GM18508 (cell line): ENCODE measurements at regions not wholly inside any gene's neighbourhood (a gene's known extent, or its start where the extent isn't known, plus 50 kb on each side); places are given as distances from the start of the nearest gene placed in this dataset.
"Not testable (repeated sequence)": the region's sequence is repeated elsewhere in the genome, so short reads cannot be mapped to it uniquely, and the experiment has no call there.

ENCODE experiments used
- ATAC-seq: cut with Tn5 transposase; IDR thresholded peaks from one replicate; pipeline ENCODE4 v1.9.1; 2021; ENCODE audit warnings: moderate number of reproducible peaks; ENCODE audit not compliant: insufficient read depth, unreplicated experiment

DNA sequence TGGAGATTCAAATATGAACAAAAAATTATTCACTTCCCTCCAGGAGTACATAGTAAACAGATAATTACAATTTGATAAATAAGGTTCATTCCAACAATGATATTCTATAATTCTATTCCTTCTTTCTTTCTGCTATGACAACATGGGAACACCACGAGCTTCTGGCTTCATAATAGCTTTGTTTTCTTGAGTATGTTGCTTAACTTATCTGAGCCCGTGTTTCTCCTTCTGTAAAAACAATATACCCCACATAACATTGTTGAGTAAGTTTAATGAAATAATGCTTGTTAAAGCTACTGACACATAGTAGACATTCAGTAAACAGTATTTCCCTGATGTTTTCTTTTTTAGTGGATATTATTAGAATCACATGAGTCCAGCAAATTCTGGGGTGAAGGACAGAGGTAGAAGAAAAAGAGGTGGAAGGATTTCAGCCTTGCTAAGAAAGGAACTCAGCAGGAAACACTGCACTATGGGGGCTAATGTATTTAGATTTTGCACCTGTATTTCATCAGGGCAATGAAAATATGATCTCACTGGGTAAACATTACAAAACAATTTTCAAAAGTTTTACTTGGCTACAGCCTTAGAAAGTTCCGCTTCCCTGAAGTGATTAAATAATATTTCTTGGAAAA lies 430.8 kb upstream of the C1orf87 start:
- no peak for ATAC-seq

DNA sequence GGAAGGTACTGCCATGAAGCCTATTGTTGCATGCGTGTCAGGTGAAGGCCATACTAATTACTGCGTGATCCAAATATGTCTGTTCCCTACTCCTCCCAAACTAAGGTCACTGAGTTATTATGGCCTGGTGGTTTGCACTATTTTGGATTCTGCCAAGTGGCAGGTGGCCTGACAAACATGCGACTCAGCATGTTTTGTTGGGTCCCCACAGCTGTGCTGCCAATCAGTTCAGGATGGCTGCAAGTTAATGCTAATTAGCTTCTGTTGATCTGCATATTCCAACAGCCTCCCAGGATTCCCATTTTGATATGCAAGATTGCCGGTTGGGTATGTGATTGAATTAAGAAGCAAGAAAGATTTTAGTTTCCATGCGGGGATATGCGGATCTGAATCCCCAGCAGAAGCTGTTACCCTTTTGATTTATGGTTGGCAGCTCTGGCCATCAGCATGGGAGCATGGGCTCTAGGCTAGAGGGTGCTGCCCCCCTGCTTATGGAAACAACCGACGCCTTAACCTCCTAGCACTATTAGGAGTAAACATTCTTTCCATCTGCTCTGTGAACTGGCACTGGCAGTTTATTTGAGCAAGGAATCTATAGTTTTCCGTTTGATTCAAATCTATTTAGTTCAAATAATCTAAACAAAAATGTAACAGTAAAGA lies 429.8 kb upstream of the C1orf87 start:
- ATAC-seq = no peak

DNA sequence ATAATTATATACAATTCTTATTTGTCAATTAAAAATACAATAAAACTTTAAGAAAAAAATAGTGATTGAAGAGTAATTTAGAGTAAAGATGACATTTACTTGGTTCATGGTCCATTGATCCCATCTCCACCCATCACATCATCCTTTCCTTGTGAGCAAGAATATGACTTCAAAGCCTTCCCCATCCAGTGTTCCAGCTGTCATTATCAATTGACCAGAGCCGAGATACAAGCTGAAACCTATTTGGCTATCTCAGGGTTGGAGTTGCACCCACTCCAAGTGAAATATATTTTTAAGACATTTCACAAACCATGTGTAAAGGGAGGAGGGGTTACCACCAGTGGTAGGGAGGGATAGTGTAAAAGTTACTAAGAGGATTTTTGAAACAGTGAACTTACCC lies 428.9 kb upstream of the C1orf87 start:
- ATAC-seq = no peak

DNA sequence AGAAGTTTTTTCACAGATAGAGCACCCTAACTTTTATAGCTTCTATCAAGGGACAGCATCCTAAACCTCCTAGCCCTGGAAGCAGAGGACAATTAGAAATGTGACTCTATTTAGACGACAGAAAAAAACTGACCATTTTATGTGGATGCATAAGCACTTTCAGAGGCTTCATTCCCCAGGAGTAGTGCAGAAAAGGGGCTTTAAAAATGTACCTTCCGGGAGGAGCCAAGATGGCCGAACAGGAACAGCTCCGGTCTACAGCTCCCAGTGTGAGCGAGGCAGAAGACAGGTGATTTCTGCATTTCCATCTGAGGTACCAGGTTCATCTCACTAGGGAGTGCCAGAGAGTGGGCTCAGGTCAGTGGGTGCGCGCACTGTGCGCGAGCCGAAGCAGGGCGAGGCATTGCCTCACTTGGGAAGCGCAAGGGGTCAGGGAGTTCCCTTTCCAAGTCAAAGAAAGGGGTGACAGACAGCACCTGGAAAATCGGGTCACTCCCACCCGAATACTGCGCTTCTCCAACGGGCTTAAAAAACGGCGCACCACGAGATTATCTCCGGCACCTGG lies 416.4 kb upstream of the C1orf87 start:
- not testable (repeated sequence) for ATAC-seq

DNA sequence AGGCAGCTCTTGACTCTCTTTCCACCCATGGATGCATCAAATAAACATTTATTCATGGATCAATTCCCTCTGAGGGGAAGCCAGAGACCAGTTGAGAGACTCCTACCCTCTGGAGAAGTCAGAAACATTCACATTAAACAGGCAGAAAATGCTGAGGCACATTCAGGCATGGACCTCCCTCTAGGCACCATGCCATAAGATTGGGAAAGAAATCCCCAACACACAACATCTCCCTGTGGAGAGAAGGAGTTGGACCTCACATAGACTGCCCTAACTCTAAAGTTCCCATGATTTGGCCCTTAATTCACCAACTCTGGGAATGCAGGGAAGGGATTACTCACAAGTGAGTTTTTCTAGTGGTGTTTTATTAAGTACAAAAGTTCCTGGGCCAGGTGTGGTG lies 415.3 kb upstream of the C1orf87 start:
- ATAC-seq = no peak

DNA sequence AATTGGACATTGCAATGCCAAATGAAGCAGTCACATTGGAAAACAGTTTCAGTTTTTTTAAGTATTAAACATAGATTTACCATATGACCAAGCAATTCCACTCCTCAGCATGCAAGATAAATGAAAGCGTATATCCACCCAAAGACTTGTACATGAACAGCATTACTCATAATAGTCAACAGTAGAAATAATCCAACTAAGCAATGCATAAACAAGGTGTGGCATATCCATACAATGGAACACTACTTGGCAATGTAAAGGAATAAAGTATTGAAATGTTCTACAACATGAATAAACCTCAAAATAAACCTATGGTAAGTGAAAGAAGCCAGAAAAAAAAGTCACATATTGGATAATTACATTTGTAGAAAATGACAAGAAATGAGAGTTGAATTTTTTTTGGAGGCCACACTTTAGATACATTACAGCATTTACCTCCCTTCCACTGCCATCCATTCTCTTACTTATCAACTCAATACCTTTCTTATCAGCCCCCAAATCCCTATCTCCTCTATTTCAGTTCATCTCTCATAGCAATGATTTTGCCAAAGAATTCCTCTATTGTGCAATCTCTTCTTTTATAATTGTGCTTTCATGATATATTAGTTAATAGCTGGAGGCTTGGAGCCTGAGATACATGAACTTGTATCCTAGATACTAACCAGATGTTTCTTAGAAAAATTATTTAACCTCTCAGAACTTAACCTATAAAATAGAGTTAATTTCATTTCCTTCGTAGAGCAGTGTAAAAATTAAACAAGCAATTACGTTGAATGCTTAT lies 414.2 kb upstream of the C1orf87 start:
- ATAC-seq = no peak

DNA sequence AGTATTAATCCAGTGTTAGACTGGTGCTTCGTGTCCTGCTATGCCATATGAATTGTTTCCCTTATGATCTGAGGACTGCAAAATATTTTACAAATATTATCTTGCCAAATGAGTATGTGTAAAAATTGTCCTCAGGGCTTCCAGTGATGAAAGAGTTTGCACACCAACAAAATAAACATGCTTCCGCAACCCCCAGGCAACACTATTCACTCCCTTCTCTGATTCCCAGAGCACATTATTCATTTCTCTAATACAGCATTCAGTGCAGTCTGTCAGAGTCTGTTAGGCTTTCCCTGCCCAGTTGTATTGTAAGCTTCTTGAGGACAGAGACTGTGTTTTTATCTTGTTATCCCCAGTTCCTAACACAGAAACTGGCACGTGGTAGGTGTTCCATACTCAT lies 409.9 kb upstream of the C1orf87 start:
- ATAC-seq = no peak

DNA sequence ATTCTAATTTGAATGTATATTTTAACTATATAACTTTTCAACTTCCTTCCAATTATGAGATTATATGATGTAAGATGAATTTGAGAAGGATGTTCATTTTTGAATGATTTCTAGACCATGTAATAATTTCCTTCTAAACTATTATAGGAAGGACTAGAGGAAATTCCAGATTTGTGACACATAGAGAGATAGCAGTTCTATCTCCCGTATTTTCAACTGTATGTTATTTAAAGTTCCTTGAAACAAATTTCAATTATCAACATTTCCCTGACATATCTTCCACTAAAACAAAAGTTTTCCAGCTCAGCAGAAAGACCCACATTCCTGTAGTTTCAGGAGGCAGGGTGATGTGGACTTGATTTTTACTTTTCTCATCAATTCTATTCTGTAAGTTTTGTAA lies 396.7 kb upstream of the C1orf87 start:
- no peak for ATAC-seq

DNA sequence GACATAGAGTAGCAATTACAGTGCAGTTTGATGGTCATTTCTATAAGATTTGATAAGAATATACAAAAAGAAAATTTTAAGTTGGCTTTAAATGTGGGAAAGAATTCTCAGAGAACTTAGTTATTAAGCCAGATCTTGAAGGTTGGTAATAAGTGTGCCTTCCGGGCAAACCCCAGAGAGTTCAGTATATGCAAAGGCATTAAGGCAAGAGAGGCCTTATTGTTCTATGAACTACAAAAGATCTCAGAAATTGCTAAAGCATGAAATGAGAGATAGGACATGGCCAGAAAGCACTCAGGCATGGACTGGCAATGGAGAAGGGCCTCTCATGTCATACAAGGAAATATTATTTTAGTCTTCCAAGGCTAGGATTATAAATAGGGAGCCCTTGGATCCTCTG lies 390.2 kb upstream of the C1orf87 start:
- no peak for ATAC-seq

DNA sequence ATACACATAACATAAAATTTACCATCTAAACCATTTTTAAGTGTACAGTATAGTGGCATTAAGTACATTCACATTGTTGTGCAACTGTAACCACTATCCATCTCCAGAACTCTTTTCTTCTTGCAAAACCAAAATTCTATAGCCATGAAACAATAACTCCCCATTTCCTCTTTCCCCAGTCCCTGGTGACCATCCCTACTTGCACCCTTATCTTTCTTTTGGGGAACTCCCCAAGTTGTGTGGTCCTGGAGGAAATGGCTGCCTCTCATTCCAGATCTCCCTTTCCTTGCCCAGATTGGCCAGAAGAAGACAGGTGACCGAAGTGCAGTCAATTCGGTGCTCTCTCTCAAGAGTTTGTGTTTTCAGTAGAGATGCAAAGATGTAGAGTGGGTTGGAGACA lies 389.6 kb upstream of the C1orf87 start:
- no peak for ATAC-seq

DNA sequence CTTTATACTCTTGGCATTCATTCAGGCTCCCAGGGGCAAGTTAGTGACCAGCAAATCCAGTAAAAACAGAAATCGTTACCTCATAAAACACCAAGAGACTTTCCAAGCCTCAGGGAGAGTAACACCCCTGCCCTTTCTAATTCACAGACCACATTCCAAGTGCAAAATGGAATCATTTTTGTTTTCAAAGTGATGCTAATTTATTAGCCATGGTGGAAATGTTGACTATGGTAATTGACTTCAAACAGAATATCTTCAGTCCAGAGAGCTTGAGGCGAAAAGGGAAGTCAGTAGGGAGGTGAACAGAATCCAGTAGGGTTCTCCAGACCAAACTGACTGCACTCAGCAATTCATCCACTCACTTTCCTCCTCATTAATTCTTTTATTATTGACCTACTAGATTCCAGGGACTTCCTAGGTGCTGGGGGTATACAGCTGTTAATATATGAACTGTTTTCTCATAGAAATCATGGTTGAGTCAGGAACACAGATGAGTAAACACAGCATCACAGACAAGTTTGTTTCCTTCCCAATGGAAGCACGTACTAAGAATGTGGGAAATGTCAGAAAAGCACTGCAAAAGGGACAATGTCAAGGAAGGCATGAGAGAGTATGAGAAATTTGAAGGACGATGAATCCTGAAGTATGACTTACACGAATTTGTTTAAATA lies 388.5 kb upstream of the C1orf87 start:
- no peak for ATAC-seq

DNA sequence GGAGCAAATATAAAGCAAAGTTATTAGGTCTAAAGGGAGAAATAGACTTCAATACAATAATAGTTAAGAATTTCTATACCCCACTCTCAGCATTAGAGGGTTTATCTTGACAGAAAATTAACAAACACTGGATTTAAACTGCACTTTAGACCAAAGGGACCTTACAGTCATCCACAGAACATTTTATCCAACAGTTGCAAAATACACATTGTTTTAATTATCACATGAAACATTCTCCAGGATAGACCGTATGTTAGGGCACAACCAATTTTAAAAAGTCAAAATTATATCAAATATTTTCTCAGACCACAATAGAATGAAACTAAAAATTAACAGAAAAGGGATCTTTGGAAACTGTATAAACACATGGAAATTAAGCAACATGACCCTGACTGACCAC lies 384.5 kb upstream of the C1orf87 start:
- no peak for ATAC-seq

DNA sequence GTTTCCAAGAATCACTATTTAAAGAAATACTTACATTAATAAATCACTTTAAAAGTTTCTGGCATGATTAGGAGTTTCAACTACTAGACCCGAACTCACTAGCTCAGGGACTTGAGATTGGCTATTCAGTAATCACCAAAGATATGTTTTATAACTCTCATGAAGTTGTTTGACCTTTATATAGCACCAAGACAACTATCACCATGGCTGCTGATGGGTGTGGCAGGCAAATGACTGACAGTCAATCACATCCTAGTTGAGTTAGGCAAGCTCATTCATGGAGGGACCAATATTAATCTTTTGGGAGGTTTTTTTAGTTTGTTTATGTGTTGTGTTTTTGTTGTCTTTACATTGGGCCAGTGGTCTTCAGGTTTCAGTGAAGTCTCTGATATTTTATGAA lies 376.3 kb upstream of the C1orf87 start:
- no peak for ATAC-seq

DNA sequence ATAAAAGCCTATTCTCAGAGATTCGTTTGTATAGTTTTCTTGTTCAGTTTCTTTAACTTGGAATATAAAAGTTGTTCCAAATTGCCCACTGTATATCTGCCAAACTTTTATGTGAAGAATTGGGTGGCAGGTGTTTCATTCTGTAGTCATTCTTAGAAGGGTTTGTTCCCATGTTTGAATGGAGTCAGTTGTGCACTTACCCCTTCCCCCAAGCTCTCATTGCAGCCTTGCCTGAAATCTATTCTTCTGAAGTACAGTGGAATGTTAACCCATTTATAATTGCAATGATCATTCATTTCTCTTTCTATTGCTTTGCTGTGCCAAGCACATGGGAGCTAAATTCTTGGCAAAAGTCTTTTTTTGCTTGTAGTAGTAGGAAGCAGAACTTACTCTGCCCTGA lies 375.3 kb upstream of the C1orf87 start:
- ATAC-seq = no peak

DNA sequence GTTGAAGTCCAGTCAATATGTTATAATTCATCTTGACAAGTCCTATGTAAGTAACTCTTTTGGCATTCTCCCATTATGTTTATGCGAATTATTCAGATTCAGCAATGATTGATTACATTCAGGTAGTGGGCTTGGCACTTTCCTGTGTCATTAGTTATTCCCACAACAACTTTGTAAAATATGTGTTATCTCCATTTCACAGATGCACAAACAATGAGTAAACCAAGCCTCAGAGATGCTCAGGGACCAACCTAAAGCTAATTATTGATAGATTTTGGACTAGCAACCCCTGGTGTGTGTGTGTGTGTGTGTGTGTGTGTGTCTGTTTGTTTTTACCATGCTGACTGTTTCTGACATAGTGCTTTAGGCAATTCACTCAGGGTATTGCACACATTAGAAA lies 371.1 kb upstream of the C1orf87 start:
- no peak for ATAC-seq

DNA sequence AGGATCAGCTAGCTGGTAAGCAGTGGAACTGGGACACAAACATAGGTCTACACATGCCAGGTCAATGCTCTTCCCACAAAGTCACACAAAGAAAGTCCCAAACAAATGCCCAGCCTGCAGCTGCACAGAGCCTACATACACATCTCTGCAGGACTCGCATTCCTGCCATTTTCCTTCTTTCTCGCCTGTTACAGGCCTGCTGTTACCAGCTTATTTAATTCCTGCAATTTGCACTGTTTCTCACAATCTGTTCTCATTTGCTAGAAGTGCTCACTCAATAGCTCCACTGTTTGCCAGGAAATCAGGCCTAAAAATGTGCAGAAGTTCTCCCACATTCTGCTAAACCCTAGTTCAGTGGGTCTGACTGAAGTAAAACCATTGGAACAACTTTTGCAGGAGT lies 362.6 kb upstream of the C1orf87 start:
- no peak for ATAC-seq

DNA sequence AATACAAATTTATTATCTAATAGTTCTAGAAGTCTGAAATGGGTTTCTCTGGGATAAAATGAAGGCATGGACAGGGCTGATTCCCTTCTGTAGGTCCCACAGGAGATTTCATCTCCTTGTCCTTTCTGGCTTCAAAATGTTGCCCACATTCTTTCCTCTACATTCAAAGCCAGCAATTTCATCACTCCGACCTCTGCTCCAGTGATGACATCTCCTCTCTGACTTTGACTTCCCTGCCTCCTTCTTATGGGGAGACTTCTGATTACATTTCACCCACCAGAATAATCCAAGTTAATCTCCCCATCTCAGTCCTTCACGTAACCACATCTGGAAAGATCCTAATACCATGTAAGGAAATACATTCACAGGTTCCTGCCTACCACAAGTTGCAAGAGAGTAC lies 358.0 kb upstream of the C1orf87 start:
- ATAC-seq = no peak

DNA sequence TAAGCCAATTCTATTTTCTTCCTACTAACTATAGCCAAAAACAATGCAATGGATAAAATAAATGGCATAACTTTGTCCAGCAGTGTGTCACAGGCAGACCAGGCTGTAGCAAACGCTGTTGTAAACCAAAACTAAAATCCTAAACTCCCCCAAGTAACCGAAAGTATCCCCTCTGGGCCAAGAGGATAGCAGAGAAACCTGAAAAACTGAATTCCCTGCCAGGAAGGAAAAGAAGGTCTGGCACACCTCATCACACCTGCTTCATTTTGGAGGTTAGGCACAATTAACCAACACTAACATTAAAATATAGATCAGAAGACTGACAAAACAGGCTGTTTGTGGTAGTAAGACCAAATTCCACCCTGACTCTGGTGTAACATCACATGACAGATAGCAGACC lies 356.8 kb upstream of the C1orf87 start:
- ATAC-seq = no peak

DNA sequence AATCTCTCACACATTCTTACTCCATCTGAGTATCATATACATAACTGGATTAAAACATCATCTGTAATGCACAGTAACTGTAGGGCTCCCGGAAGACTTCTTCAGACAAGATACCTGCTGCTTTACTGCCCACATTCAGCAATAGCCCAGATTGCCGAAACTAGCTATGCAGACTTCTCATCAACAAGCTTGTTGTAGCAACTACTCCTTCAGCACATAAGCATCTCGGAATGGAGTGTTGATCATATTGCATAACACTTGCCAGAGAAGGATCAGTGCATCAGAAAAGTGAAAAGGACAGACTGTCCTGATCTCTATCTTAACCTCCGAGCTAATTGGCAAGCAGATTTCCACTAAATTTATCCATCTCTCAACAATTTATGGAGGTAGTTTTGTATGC lies 354.6 kb upstream of the C1orf87 start:
- no peak for ATAC-seq

DNA sequence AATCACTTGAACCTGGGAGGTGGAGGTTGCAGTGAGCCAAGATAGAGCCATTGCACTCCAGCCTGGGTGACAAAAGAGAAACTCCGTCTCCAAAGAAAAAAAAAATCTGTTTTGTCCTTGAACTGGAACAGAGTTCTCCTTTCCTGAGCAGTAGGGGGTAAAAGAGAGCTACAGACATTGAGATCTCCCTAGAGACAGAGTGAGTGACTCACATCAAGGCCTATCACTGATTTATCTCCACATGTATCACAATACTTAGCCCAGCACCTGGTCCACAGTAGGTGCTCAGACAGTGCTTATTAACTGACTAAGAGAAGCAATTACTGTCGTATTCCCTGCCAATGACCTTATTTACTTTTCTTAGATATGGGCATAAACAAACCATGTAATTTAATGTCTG lies 354.1 kb upstream of the C1orf87 start:
- ATAC-seq = no peak

DNA sequence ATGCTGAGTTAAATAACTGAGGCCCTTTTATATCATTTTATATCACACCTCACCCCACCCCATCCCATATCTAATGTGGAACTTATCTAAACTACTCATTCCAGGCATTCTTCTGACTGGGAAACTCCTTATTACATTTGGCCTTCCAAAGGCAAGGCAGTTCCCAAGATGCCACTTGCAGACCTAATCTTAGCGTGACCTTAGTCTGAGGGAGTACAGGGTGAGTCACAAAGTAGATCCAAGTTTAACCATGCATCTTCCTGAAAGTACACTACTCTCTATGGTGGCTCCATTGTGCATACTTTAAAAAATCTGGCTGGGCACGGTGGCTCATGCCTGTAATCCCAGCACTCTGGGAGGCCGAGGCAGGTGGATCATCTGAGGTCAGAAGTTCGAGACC lies 353.6 kb upstream of the C1orf87 start:
- no peak for ATAC-seq
